GM06990 (cell line): ENCODE measurements at regions not wholly inside any gene's neighbourhood (a gene's known extent, or its start where the extent isn't known, plus 50 kb on each side); places are given as distances from the start of the nearest gene placed in this dataset.

Experiments used
- DNase-seq: peaks from one replicate; pipeline ENCODE4 v3.0.0-alpha.2; 2011; ENCODE audit not compliant: insufficient read length; ENCODE audit errors: extremely low read depth
- H3K27me3 ChIP-seq: replicated peaks from 2 replicates; pipeline ENCODE4 v1.6.0; 2011; ENCODE audit warnings: low read length; ENCODE audit not compliant: control insufficient read depth, insufficient read depth
- H3K36me3 ChIP-seq: 2 replicates; pipeline ENCODE4 v1.5.1; 2011; ENCODE audit warnings: low read length; ENCODE audit not compliant: control insufficient read depth, insufficient read depth
- H3K4me3 ChIP-seq: replicated peaks from 2 replicates; pipeline ENCODE4 v1.5.1; 2011; ENCODE audit warnings: low read depth, mild to moderate bottlenecking, control low read depth, low read length
- CTCF ChIP-seq: IDR thresholded peaks from 2 replicates; pipeline ENCODE4 v1.5.1; 2011; ENCODE audit warnings: low read length, control low read depth, mild to moderate bottlenecking, inconsistent platforms; ENCODE audit not compliant: insufficient read depth, poor library complexity, severe bottlenecking

GRCh38 chr6:12593771-12594529 is 122.6 kb upstream of the PHACTR1 start:
- Histone ChIP-seq H3K36me3 (no peaks in the 10 kb centered on the region), H3K27me3 (no peaks in the 10 kb centered on the region), H3K4me3 (no peak overlapping the region)
- DNase-seq = no peak
- TF ChIP-seq CTCF = no peak

GRCh38 chr6:12594530-12594893 is 122.1 kb upstream of the PHACTR1 start:
- Histone ChIP-seq H3K27me3 (no peaks in the 10 kb centered on the region), H3K4me3 (no peak overlapping the region), H3K36me3 (no peaks in the 10 kb centered on the region)
- no peak for DNase-seq
- no peak for TF ChIP-seq CTCF

- Histone ChIP-seq H3K36me3 (no peaks in the 10 kb centered on the region), H3K4me3 (no peak overlapping the region; the same call in 1 of the 2 replicates), H3K27me3 (no peaks in the 10 kb centered on the region)
- no peak for TF ChIP-seq CTCF
- DNase-seq = peak; percentile 48
These were observed 121.3 kb upstream of the PHACTR1 start for GRCh38 chr6:12595161-12595811.

- Histone ChIP-seq H3K27me3 (no peaks in the 10 kb centered on the region), H3K4me3 (no peak overlapping the region), H3K36me3 (no peaks in the 10 kb centered on the region)
- DNase-seq = no peak
- TF ChIP-seq CTCF = no peak
These were observed 119.8 kb upstream of the PHACTR1 start for GRCh38 chr6:12596731-12597130.

- Histone ChIP-seq H3K36me3 (no peaks in the 10 kb centered on the region), H3K27me3 (no peaks in the 10 kb centered on the region), H3K4me3 (no peak overlapping the region)
- DNase-seq = no peak
- no peak for TF ChIP-seq CTCF
These were observed 117.6 kb upstream of the PHACTR1 start for GRCh38 chr6:12598919-12599318.
